Endodermal cell (in vitro differentiated cells): ENCODE measurements at regions not wholly inside any gene's neighbourhood (a gene's known extent, or its start where the extent isn't known, plus 50 kb on each side); places are given as distances from the start of the nearest gene placed in this dataset.

Source experiments
- DNase-seq: peaks from one replicate; pipeline ENCODE4 v3.0.0-alpha.2; 2017
- H3K27ac ChIP-seq: 2 replicates; pipeline ENCODE4 v1.5.1; 2013; ENCODE audit warnings: mild to moderate bottlenecking, low read depth, low read length, moderate library complexity
- H3K27me3 ChIP-seq: 2 replicates; pipeline ENCODE4 v1.6.1; 2013; ENCODE audit warnings: mild to moderate bottlenecking, low read length, moderate library complexity; ENCODE audit not compliant: insufficient read depth, control insufficient read depth, poor library complexity, severe bottlenecking
- H3K36me3 ChIP-seq: 2 replicates; pipeline ENCODE4 v1.7.0; 2013; ENCODE audit warnings: mild to moderate bottlenecking, low read length, moderate library complexity; ENCODE audit not compliant: control insufficient read depth, insufficient read depth
- H3K4me1 ChIP-seq: one replicate; pipeline ENCODE4 v1.7.0; 2013; ENCODE audit warnings: low read length; ENCODE audit not compliant: control insufficient read depth, insufficient read depth
- H3K4me3 ChIP-seq: 2 replicates; pipeline ENCODE4 v1.5.1; 2013; ENCODE audit warnings: mild to moderate bottlenecking, low read length, moderate library complexity
- H3K9ac ChIP-seq: 2 replicates; pipeline ENCODE4 v1.6.1; 2013; ENCODE audit warnings: mild to moderate bottlenecking, low read length, moderate library complexity; ENCODE audit not compliant: poor library complexity, severe bottlenecking; ENCODE audit errors: extremely low read depth
- H3K9me3 ChIP-seq: 2 replicates; pipeline ENCODE4 v1.6.1; 2013; ENCODE audit warnings: mild to moderate bottlenecking, low read length, moderate library complexity; ENCODE audit not compliant: control insufficient read depth
- H3K27ac Mint-ChIP-seq: 2 replicates; pipeline ENCODE4 v1.8.0; 2020; ENCODE audit warnings: mixed read lengths
- H3K27me3 Mint-ChIP-seq: 2 replicates; pipeline ENCODE4 v1.8.0; 2021; ENCODE audit warnings: mild to moderate bottlenecking, mixed read lengths; ENCODE audit not compliant: insufficient read depth
- H3K36me3 Mint-ChIP-seq: 2 replicates; pipeline ENCODE4 v1.8.0; 2020; ENCODE audit warnings: low read depth, mixed read lengths
- H3K4me1 Mint-ChIP-seq: 2 replicates; pipeline ENCODE4 v1.8.0; 2020; ENCODE audit warnings: mixed read lengths
- H3K4me3 Mint-ChIP-seq: 2 replicates; pipeline ENCODE4 v1.8.0; 2020; ENCODE audit warnings: mild to moderate bottlenecking, moderate library complexity, mixed read lengths
- H3K9me3 Mint-ChIP-seq: 2 replicates; pipeline ENCODE4 v1.8.0; 2020; ENCODE audit warnings: mild to moderate bottlenecking, mixed read lengths
- CTCF ChIP-seq: fragments of 200-600 bp; sonication (generic); conservative IDR thresholded peaks from 2 replicates; pipeline ENCODE4 v1.5.0; 2021; ENCODE audit warnings: antibody characterized with exemption, mild to moderate bottlenecking
- WGBS, 2 experiments: methylation state at CpG; one replicate each; pipeline versions ENCODE4 v1.1.5 to v1.1.7; 2013; ENCODE audit warnings: missing lambda C conversion rate in 2 of 2, mixed read lengths in 1 of 2; ENCODE audit not compliant: insufficient coverage in 1 of 2, insufficient read length in 1 of 2; 5-methylcytosine and 5-hydroxymethylcytosine counted together

- no peaks in the 10 kb centered on the region for H3K36me3 Mint-ChIP-seq
- Histone ChIP-seq H3K9me3 (no peaks in the 10 kb centered on the region), H3K27ac (no peak overlapping the region), H3K4me3 (no peak overlapping the region), H3K9ac (no peak overlapping the region), H3K36me3 (no peaks in the 10 kb centered on the region), H3K27me3 (no peaks in the 10 kb centered on the region), H3K4me1 (no peaks in the 10 kb centered on the region)
- WGBS, 2 experiments, result 94% methylated on average over 2 to 4 of the region's 4 CpGs
- no peaks in the 10 kb centered on the region for H3K9me3 Mint-ChIP-seq
- H3K4me1 Mint-ChIP-seq, result peaks cover 4% of the 10 kb centered on the region
- no peaks in the 10 kb centered on the region for H3K27me3 Mint-ChIP-seq
- TF ChIP-seq CTCF, result no peak
- peak overlapping the region; percentile 20 for H3K27ac Mint-ChIP-seq
- DNase-seq, result no peak
- H3K4me3 Mint-ChIP-seq, result no peak overlapping the region
Measured at GRCh38 chr7:25347360-25348066, 119.2 kb upstream of the NPVF start.

GRCh38 chr7:25348104-25348503 lies 119.8 kb upstream of the NPVF start:
- no peak overlapping the region for H3K4me3 Mint-ChIP-seq
- H3K27ac Mint-ChIP-seq, result no peak overlapping the region
- H3K36me3 Mint-ChIP-seq, result no peaks in the 10 kb centered on the region
- no peaks in the 10 kb centered on the region for H3K27me3 Mint-ChIP-seq
- Histone ChIP-seq H3K9ac (no peak overlapping the region), H3K36me3 (no peaks in the 10 kb centered on the region), H3K4me3 (no peak overlapping the region), H3K27ac (no peak overlapping the region), H3K27me3 (no peaks in the 10 kb centered on the region), H3K9me3 (no peaks in the 10 kb centered on the region), H3K4me1 (no peaks in the 10 kb centered on the region)
- H3K4me1 Mint-ChIP-seq, result peaks cover 4% of the 10 kb centered on the region
- no peak for DNase-seq
- TF ChIP-seq CTCF, result no peak
- no peaks in the 10 kb centered on the region for H3K9me3 Mint-ChIP-seq
- WGBS, 2 experiments, result 85% methylated on average over 3 of the region's 3 CpGs; no CpG with 5 or more reads in 1 of the 2 experiments

- Histone ChIP-seq H3K9me3 (no peaks in the 10 kb centered on the region), H3K4me1 (no peaks in the 10 kb centered on the region), H3K27ac (no peak overlapping the region), H3K27me3 (no peaks in the 10 kb centered on the region), H3K36me3 (no peaks in the 10 kb centered on the region), H3K4me3 (no peak overlapping the region), H3K9ac (no peak overlapping the region)
- DNase-seq, result no peak
- no peaks in the 10 kb centered on the region for H3K9me3 Mint-ChIP-seq
- peaks cover 4% of the 10 kb centered on the region for H3K4me1 Mint-ChIP-seq
- no peaks in the 10 kb centered on the region for H3K36me3 Mint-ChIP-seq
- H3K4me3 Mint-ChIP-seq, result no peak overlapping the region
- no peaks in the 10 kb centered on the region for H3K27me3 Mint-ChIP-seq
- WGBS, 2 experiments, result 91 to 100% methylated on average over 3 to 6 of the region's 6 CpGs
- TF ChIP-seq CTCF, result no peak
- H3K27ac Mint-ChIP-seq, result no peak overlapping the region
Measured at GRCh38 chr7:25349283-25350017, 121.2 kb upstream of the NPVF start.
